MM.1S (cell line): ENCODE measurements at regions not wholly inside any gene's neighbourhood (a gene's known extent, or its start where the extent isn't known, plus 50 kb on each side); places are given as distances from the start of the nearest gene placed in this dataset.
"Not testable (repeated sequence)": the region's sequence is repeated elsewhere in the genome, so short reads cannot be mapped to it uniquely, and the experiment has no call there.

Experiments
- DNase-seq: peaks from one replicate; pipeline ENCODE4 v3.0.0-alpha.2; 2015
- H2AFZ ChIP-seq: fragments of 300-600 bp; sonication (generic); 2 replicates; pipeline ENCODE4 v1.6.0; 2016; ENCODE audit warnings: antibody characterized with exemption, low read length
- H3F3A ChIP-seq: fragments of 300-600 bp; sonication (generic); 2 replicates; pipeline ENCODE4 v1.6.1; 2016; ENCODE audit warnings: mild to moderate bottlenecking, antibody characterized with exemption, low read length, moderate library complexity, mixed read lengths; ENCODE audit not compliant: insufficient read depth
- H3K27ac ChIP-seq: fragments of 300-600 bp; sonication (generic); 2 replicates; pipeline ENCODE4 v1.5.1; 2016; ENCODE audit warnings: mild to moderate bottlenecking, low read length
- H3K27me3 ChIP-seq: fragments of 300-600 bp; sonication (generic); replicated peaks from 2 replicates; pipeline ENCODE4 v1.6.0; 2016; ENCODE audit warnings: low read length; ENCODE audit not compliant: insufficient read depth
- H3K36me3 ChIP-seq: fragments of 300-600 bp; sonication (generic); replicated peaks from 2 replicates; pipeline ENCODE4 v1.6.1; 2016; ENCODE audit warnings: mild to moderate bottlenecking, low read length, mixed read lengths; ENCODE audit not compliant: insufficient read depth
- H3K4me1 ChIP-seq: fragments of 300-600 bp; sonication (generic); 2 replicates; pipeline ENCODE4 v1.6.1; 2016; ENCODE audit warnings: low read length, mixed read lengths
- H3K4me2 ChIP-seq: fragments of 300-600 bp; sonication (generic); 2 replicates; pipeline ENCODE4 v1.6.0; 2016; ENCODE audit warnings: low read depth, low read length
- H3K4me3 ChIP-seq: fragments of 300-600 bp; sonication (generic); 2 replicates; pipeline ENCODE4 v1.5.1; 2016; ENCODE audit warnings: low read length, mixed read lengths
- H3K79me2 ChIP-seq: fragments of 300-600 bp; sonication (generic); 2 replicates; pipeline ENCODE4 v1.6.1; 2016; ENCODE audit warnings: mixed run types, low read length, mixed read lengths
- H3K9ac ChIP-seq: fragments of 300-600 bp; sonication (generic); 2 replicates; pipeline ENCODE4 v1.6.1; 2016; ENCODE audit warnings: low read length, mixed read lengths
- H3K9me2 ChIP-seq: fragments of 300-600 bp; sonication (generic); replicated peaks from 2 replicates; pipeline ENCODE4 v1.6.1; 2016; ENCODE audit warnings: mild to moderate bottlenecking, low read length, mixed read lengths; ENCODE audit not compliant: insufficient read depth
- H3K9me3 ChIP-seq: fragments of 300-600 bp; sonication (generic); replicated peaks from 2 replicates; pipeline ENCODE4 v1.6.1; 2016; ENCODE audit warnings: mild to moderate bottlenecking, low read length, mixed read lengths; ENCODE audit not compliant: insufficient read depth
- H4K20me1 ChIP-seq: fragments of 300-600 bp; sonication (generic); 2 replicates; pipeline ENCODE4 v1.6.1; 2016; ENCODE audit warnings: mild to moderate bottlenecking, low read length, moderate library complexity, mixed read lengths; ENCODE audit not compliant: insufficient read depth
- EZH2 ChIP-seq: fragments of 300-600 bp; sonication (generic); optimal IDR thresholded peaks from 2 replicates; pipeline ENCODE3; 2017; ENCODE audit warnings: low read depth, mild to moderate bottlenecking, antibody characterized with exemption, low read length, mixed read lengths
- EZH2phosphoT487 ChIP-seq: fragments of 300-600 bp; sonication (generic); IDR thresholded peaks from 2 replicates; pipeline ENCODE4 v1.6.1; 2018; ENCODE audit warnings: antibody characterized with exemption, low read length
- TF ChIP-seq, protein P1 (sequence below): fragments of 300-600 bp; sonication (generic); IDR thresholded peaks from 2 replicates; pipeline ENCODE4 v1.5.1; 2016; ENCODE audit warnings: antibody characterized with exemption, low read length, mixed read lengths

DNA sequence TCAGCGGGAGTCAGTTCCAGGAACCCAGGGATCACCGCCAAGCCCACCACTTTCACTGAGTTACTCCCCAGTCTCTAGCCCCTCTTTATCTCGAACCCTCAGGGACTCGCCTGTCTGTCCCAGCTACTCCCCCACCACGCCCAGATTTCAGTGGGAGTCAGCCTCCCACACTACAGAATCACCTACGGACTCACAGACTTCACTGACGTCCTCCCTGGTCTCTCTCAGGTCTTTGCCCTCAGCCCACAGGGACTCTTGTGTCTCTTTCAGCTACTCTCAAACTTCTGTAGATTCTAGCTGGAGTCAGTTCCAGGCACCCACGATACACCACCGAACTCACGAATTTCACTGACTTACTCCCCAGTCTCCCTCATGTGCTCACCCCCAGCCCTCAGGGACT lies 529.2 kb downstream of the CWH43 start:
- H3K4me3 ChIP-seq, H3K9me2 ChIP-seq, DNase-seq, H3K4me2 ChIP-seq, H3K4me1 ChIP-seq, H2AFZ ChIP-seq, H3K36me3 ChIP-seq, H4K20me1 ChIP-seq, H3K79me2 ChIP-seq, H3K27ac ChIP-seq, H3K9ac ChIP-seq, H3K9me3 ChIP-seq, H3F3A ChIP-seq, H3K27me3 ChIP-seq: not testable (repeated sequence)

DNA sequence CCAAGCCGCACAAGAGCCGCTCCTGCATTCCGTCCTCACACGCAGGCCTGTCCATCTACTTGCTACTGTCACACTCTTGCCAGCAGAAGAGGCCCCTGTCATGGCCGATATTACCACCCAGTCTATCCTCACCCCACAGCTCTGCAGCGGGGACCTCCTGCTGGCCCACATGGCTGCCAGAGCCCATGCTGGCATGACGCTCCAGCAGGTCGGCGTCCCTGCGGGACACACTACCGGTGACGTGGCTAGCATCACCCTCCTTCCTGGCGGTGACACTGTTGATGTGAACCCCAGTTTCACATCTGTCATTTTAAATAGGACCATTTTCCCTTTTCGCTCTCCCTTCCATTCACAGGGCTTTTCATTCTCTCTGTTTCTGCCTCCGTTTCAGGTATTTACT lies 530.0 kb downstream of the CWH43 start:
- H3K4me3 ChIP-seq, H3K9me3 ChIP-seq, H3K9ac ChIP-seq, H2AFZ ChIP-seq, H4K20me1 ChIP-seq, H3K4me2 ChIP-seq, H3K27ac ChIP-seq, H3K27me3 ChIP-seq, H3K79me2 ChIP-seq, DNase-seq, H3F3A ChIP-seq, H3K9me2 ChIP-seq, H3K36me3 ChIP-seq, H3K4me1 ChIP-seq: not testable (repeated sequence)

DNA sequence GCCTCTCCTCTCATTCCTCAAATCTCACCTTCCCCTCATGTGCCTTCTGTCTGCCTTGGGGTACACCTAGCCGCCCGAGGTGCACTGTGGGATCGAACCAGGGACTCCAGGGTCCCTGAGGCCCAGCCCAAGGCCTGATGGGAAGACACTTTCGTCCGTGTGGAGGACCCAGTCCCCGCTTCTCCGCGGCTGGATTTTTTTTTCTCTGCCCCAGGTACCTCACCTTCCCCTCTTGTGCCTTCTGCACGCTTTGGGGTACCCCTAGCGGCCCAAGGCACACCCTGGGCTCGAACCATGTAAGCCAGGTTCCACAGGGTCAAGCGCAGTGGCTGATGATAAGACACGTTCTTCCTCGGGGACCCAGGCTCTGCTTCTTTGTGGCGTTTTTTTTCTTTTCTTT lies 530.7 kb downstream of the CWH43 start:
- Histone ChIP-seq H2AFZ (no peak overlapping the region), H3K9me3 (no peaks in the 10 kb centered on the region), H4K20me1 (no peaks in the 10 kb centered on the region), H3K4me1 (no peaks in the 10 kb centered on the region), H3K36me3 (no peaks in the 10 kb centered on the region), H3K4me3 (no peak overlapping the region), H3K9me2 (no peaks in the 10 kb centered on the region), H3K27ac (no peak overlapping the region), H3K27me3 (no peaks in the 10 kb centered on the region), H3K9ac (no peak overlapping the region), H3K79me2 (no peaks in the 10 kb centered on the region), H3F3A (no peaks in the 10 kb centered on the region), H3K4me2 (no peak overlapping the region)
- TF ChIP-seq, protein P1, sequence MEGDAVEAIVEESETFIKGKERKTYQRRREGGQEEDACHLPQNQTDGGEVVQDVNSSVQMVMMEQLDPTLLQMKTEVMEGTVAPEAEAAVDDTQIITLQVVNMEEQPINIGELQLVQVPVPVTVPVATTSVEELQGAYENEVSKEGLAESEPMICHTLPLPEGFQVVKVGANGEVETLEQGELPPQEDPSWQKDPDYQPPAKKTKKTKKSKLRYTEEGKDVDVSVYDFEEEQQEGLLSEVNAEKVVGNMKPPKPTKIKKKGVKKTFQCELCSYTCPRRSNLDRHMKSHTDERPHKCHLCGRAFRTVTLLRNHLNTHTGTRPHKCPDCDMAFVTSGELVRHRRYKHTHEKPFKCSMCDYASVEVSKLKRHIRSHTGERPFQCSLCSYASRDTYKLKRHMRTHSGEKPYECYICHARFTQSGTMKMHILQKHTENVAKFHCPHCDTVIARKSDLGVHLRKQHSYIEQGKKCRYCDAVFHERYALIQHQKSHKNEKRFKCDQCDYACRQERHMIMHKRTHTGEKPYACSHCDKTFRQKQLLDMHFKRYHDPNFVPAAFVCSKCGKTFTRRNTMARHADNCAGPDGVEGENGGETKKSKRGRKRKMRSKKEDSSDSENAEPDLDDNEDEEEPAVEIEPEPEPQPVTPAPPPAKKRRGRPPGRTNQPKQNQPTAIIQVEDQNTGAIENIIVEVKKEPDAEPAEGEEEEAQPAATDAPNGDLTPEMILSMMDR = no peak
- TF ChIP-seq EZH2phosphoT487 (no peak), EZH2 (no peak)
- no peak for DNase-seq

DNA sequence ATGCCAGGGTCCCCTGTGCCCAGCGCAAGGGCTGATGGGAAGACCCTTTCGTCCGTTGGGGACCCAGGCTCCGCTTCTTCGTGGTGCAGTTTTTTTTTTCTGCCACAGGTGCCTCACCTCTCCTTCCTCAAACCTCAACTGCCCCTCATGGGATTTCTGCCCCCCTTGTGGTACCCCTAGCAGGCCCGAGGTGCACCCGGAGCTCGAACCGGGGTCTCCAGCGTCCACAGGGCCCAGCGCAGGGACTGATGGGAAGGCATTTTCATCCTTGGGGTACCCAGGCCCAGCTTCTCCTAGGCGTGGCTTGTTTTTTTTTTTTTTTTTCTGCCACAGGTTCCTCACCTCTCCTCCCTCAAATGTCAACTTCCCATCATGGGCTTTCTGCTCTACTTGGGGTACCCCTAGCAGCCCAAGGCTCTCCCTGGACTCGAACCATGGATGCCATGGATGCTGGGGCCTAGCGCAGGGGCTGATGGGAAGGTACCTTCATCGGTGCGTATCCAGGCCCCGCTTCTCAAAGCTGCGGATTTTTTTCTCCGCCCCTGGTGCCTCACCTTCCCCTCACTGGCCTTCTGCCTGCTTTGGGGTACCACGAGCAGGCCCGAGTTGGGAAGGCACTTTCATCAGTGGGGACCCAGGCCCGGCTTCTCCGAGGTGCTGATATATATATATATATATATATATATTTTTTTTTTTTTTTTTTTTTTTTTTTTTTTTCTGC lies 531.6 kb downstream of the CWH43 start:
- H3F3A ChIP-seq, H2AFZ ChIP-seq, H3K27me3 ChIP-seq, H4K20me1 ChIP-seq, H3K4me2 ChIP-seq, H3K9me2 ChIP-seq, DNase-seq, H3K36me3 ChIP-seq, H3K9ac ChIP-seq, H3K9me3 ChIP-seq, H3K27ac ChIP-seq, H3K4me3 ChIP-seq, H3K79me2 ChIP-seq, H3K4me1 ChIP-seq: not testable (repeated sequence)

DNA sequence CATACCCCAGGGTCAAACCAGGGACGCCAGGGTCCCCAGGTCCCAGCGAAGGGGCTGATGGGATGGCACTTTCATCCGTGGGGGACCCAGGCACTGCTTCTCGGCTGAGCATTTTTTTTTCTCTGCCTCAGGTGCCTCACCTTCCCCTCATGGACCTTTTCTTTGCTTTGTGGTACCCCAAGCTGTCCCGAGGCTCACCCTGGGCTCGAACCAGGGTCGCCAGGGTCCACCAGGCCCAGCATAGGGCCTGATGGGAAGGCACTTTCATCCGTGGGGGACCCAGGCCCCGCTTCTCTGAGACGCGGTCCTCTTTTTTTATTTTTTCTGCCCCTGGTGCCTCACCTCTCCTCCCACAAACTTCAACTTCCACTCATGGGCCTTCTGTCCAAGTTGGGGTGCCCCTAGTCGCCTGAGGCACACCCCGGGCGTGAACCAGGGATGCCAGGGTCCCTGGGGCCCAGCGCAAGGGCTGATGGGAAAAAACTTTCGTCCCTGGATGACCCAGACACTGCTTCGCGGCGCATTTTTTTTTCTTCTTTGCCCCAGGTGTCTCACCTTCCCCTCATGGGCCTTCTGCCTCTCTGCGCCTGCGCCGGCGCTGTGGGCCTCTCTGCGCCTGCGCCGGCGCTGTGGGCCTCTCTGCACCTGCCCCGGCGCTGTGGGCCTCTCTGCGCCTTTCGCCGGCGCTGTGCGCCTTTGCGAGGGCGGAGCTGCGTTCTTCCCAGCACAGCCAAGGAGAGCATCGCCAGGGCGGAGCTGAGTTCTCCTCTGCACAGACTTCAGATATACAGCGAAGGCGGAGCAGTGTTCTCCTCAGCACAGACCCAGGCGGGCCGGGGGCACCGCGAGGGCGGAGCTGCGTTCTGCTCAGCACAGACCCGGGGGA lies 533.3 kb downstream of the CWH43 start:
- H3K9me3 ChIP-seq, H3K9ac ChIP-seq, H4K20me1 ChIP-seq, DNase-seq, H3K27ac ChIP-seq, H3K4me3 ChIP-seq, H3F3A ChIP-seq, H3K4me2 ChIP-seq, H2AFZ ChIP-seq, H3K79me2 ChIP-seq, H3K36me3 ChIP-seq, H3K9me2 ChIP-seq, H3K27me3 ChIP-seq, H3K4me1 ChIP-seq: not testable (repeated sequence)

DNA sequence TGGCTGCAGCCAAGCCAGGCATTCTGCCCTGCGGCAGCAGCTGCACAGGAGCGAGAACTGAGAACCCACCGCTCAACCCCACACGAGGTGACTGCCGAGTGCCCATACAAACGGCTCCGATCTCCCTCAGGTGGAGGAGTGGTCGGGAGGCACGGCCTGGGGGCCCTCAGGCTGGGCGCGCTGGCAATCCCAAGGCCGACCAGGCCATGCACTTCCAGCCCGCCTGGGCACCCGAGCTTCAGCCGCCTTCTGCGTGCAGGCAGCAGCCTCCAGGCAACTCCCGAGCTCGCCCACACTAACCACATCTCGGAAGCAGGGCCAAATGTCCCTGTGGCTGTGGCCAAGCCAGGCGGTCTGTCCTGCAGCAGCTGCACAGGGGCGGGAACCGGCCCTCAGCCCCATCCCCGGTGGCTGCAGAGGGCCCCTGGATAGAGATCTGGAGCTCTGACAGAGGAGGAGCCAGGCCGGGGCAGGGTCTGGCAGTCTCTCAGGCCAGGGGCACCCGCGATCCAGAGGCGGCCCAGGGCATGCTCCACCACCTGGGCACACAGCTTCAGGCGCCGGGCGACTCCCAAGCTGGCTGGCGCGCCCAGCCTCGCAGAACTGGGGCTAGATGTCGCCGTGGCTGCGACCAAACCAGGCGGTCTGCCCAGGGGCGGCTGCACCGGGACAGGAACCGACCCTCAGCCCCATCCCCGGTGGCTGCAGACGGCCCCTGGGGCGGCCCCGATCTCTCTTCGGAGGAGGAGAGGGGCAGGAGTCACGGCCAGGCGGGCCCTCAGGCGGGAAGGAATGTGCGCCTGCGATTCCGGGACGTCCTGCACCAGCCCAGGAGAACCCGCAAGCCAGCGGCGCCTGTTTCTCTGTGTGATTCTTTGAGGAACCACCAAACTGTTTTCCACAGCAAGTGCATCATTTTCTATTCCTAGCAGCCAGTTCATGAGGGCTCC lies 538.0 kb downstream of the CWH43 start:
- H3K9me2 ChIP-seq, H3K9me3 ChIP-seq, H3F3A ChIP-seq, H3K9ac ChIP-seq, H4K20me1 ChIP-seq, H3K79me2 ChIP-seq, H3K4me3 ChIP-seq, H3K36me3 ChIP-seq, H2AFZ ChIP-seq, H3K4me2 ChIP-seq, H3K27me3 ChIP-seq, DNase-seq, H3K4me1 ChIP-seq, H3K27ac ChIP-seq: not testable (repeated sequence)
